PFSK-1 (cell line): ENCODE measurements at regions not wholly inside any gene's neighbourhood (a gene's known extent, or its start where the extent isn't known, plus 50 kb on each side); places are given as distances from the start of the nearest gene placed in this dataset.

Source experiments
- POLR2AphosphoS5 ChIP-seq: IDR thresholded peaks from 2 replicates; pipeline ENCODE4 v1.6.1; 2012; ENCODE audit warnings: low read depth, mild to moderate bottlenecking, control low read depth, low read length, moderate library complexity
- TAF1 ChIP-seq: IDR thresholded peaks from 2 replicates; pipeline ENCODE4 v1.6.1; 2012; ENCODE audit warnings: low read length, control low read depth, borderline replicate concordance; ENCODE audit not compliant: insufficient read depth

- TF ChIP-seq TAF1 (no peak), POLR2AphosphoS5 (no peak)
Observed at GRCh38 chr2:62440281-62440946, 65.6 kb downstream of the TMEM17 start.
